ENCODE measurements at regions not wholly inside any gene's neighbourhood (a gene's known extent, or its start where the extent isn't known, plus 50 kb on each side); places are given as distances from the start of the nearest gene placed in this dataset.
A peak's percentile ranks its signal among the peaks of the same experiment; 100 is the strongest.

DNA sequence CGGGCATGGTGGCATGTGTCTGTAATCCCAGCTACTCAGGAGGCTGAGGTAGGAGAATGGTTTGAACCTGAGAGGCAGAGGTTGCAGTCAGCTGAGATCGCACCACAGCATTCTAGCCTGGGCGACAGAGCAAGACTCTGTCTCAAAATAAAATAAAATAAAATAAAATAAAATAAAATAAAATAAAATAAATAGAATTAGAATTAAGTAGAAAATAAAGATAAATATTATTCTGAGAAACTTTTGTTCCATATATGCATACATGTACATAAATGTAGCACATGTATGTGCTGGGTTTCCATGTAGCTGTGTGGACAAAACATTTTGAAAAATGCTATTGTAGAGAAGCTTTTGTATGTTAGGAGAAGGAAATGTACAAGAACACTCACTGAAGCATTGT, 129.4 kb upstream of the VLDLR start:
- DNase-seq (ENCODE audit: low spot score), result no peak
- Mint-ChIP-seq H3K27ac (no peak overlapping the region), H3K9me3 (no peaks in the 10 kb centered on the region), H3K4me1 (ENCODE audit: low read depth in 2 of 2) (no peaks in the 10 kb centered on the region), H3K27me3 (peaks cover 3 to 22% of the 10 kb centered on the region in 2 donors), H3K36me3 (no peaks in the 10 kb centered on the region), H3K4me3 (no peak overlapping the region)
- ATAC-seq, result no peak

DNA sequence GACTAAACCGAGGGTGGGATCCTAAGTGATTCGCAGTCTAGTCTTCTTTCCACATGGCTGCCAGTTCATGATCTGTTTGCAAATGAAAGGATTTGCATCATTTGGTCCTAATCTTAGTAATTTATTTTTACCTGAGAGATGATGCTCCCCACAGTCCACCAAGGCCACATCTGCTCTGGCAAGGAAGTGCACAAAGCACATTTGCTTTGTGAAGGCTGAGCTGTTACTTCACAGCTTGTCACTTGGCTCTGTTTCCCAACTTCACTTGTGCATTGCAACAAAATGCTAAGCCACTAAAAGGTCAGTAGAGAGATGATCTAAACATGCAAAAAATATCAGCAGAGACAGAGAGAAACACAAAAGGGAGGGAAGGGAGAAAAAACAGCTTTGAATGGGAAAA, 128.5 kb upstream of the VLDLR start:
- H3K27ac Mint-ChIP-seq, result no peak overlapping the region
- no peaks in the 10 kb centered on the region for H3K9me3 Mint-ChIP-seq
- H3K4me3 Mint-ChIP-seq, result no peak overlapping the region
- peaks cover 3 to 22% of the 10 kb centered on the region in 2 donors for H3K27me3 Mint-ChIP-seq
- no peak for DNase-seq (ENCODE audit: low spot score)
- H3K4me1 Mint-ChIP-seq (ENCODE audit: low read depth in 2 of 2), result no peaks in the 10 kb centered on the region
- ATAC-seq, result no peak
- no peaks in the 10 kb centered on the region for H3K36me3 Mint-ChIP-seq

DNA sequence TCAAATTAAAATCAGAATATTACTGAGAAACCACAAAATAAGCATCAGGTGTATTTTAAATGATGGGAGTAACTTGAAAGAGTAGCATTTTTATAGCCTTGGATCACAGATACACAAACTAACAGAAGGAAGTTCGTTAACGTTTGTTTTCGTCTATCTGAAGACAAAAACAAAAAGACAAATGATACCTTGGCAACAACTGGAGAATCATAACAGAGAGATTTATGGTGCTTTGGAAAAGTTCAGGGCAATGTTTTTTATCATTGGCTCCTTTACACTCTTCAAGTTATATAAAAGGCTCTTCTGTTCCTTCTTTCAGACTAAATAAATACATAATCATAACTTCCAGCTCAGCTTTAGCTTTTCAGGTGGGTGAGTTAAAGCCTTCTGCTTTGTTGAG, 128.1 kb upstream of the VLDLR start:
- Mint-ChIP-seq H3K4me1 (ENCODE audit: low read depth in 2 of 2) (no peaks in the 10 kb centered on the region), H3K9me3 (no peaks in the 10 kb centered on the region), H3K4me3 (no peak overlapping the region), H3K36me3 (no peaks in the 10 kb centered on the region), H3K27me3 (peaks cover 3 to 22% of the 10 kb centered on the region in 2 donors), H3K27ac (no peak overlapping the region)
- ATAC-seq (no peak), DNase-seq (ENCODE audit: low spot score) (no peak)

DNA sequence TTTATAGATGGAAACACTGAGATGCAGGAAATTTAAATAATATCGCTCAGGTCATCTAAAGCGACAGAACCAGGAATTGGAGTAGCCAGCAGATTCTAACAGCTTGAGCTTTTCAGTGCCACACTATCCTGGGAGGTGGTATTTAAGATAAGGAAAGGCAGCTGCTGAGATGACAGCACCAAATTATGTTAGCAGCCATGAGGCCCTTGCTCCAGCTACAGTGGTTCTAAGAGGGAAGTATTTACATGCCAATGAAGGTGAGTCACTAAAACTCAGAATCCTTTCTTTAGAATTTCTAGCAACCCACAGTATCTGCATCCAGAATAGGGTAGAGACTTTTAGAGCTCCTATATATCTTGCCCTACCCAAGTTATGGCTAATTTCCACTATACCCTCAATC, 127.0 kb upstream of the VLDLR start:
- no peak overlapping the region for H3K27ac Mint-ChIP-seq
- no peaks in the 10 kb centered on the region for H3K4me1 Mint-ChIP-seq (ENCODE audit: low read depth in 2 of 2)
- no peak overlapping the region for H3K4me3 Mint-ChIP-seq
- no peaks in the 10 kb centered on the region for H3K9me3 Mint-ChIP-seq
- DNase-seq (ENCODE audit: low spot score), result no peak
- ATAC-seq, result no peak
- peaks cover 3 to 22% of the 10 kb centered on the region in 2 donors for H3K27me3 Mint-ChIP-seq
- no peaks in the 10 kb centered on the region for H3K36me3 Mint-ChIP-seq

DNA sequence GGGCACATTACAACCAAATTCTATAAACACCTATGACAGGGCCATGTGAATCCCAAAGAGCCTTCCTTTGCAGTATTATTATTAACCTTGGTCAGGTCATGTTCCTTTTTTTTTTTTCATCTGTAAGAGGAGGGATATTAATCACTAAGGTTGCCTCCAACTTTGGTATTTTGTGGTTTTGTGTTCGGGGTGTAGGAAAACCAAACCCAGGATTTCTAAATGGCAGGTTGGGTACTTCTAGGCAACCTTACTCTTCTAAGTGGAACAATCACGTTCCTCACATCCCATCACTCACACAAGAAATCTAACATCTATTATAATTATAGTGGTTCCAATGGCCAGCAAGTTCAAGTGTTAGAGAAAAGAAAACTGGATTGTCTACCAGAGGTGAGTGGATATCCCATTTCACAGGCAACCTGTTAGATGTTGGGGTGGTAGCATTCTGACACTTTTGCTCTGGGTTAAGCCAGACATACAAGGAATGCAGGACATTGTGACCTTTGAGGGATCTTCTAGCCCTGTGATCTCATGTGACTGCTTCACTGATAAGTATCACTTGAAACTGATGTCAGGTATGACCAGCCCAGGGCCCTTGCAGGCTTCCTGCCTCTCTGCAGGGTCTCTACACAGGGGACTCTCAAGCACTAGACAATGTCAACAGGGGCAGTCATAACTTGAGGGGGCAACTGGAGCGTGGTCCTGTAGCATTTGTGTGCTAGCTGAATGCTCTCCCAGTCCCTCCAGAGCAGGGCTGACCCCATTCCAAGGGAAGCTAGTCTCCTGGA, 126.2 kb upstream of the VLDLR start:
- no peak for DNase-seq (ENCODE audit: low spot score)
- Mint-ChIP-seq H3K4me1 (ENCODE audit: low read depth in 2 of 2) (no peaks in the 10 kb centered on the region), H3K36me3 (no peaks in the 10 kb centered on the region), H3K4me3 (no peak overlapping the region), H3K9me3 (no peaks in the 10 kb centered on the region), H3K27ac (no peak overlapping the region), H3K27me3 (peaks cover 3 to 15% of the 10 kb centered on the region in 2 donors)
- peak in 1 of 2 donors; percentile 7 for ATAC-seq

DNA sequence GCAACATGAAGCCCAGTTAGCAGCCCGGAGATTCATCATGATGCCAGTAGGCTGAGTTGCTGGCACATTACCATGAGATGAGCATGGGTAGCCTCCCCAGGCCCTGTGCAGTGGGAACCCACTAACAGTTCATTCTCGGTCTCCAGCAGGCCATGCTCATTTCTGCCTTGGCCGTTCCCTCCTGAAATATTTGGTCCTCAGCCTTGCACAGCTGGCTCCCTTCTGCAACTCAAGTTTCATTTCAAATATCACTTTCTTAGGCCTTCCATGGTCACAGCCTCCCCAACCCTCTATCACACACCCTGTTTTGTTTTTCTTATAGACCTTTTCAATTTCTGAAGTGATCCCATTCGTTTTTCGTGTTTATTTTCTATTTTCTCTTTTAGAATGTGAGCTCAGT, 125.4 kb upstream of the VLDLR start:
- peaks cover 3 to 11% of the 10 kb centered on the region in 2 donors for H3K27me3 Mint-ChIP-seq
- no peaks in the 10 kb centered on the region for H3K4me1 Mint-ChIP-seq (ENCODE audit: low read depth in 2 of 2)
- no peaks in the 10 kb centered on the region for H3K9me3 Mint-ChIP-seq
- no peak for DNase-seq (ENCODE audit: low spot score)
- no peak overlapping the region for H3K27ac Mint-ChIP-seq
- H3K4me3 Mint-ChIP-seq, result no peak overlapping the region
- peak in 1 of 2 donors; percentile 38 for ATAC-seq
- H3K36me3 Mint-ChIP-seq, result no peaks in the 10 kb centered on the region

DNA sequence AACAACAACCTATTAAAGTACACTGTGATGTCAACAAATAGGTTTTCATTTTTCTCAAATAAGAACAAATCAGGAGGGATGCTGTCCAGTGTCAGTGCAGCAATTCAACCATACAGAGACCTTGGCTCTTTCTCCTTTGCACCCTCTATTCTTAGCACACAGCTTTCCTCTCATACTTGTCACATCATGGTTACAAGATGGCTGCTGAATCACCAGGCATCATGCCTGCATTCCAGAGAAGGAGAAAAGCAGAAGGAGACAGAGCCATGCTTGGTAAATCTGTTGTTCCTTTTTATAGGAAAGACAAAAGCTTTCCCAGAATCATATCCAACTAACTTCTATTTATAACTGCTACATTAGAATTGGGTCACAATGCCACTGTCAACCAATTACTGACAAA, 124.7 kb upstream of the VLDLR start:
- Mint-ChIP-seq H3K36me3 (no peaks in the 10 kb centered on the region), H3K4me1 (ENCODE audit: low read depth in 2 of 2) (no peaks in the 10 kb centered on the region), H3K27ac (no peak overlapping the region), H3K4me3 (no peak overlapping the region), H3K27me3 (peaks cover 3 to 8% of the 10 kb centered on the region in 2 donors), H3K9me3 (no peaks in the 10 kb centered on the region)
- ATAC-seq (no peak), DNase-seq (ENCODE audit: low spot score) (no peak)

DNA sequence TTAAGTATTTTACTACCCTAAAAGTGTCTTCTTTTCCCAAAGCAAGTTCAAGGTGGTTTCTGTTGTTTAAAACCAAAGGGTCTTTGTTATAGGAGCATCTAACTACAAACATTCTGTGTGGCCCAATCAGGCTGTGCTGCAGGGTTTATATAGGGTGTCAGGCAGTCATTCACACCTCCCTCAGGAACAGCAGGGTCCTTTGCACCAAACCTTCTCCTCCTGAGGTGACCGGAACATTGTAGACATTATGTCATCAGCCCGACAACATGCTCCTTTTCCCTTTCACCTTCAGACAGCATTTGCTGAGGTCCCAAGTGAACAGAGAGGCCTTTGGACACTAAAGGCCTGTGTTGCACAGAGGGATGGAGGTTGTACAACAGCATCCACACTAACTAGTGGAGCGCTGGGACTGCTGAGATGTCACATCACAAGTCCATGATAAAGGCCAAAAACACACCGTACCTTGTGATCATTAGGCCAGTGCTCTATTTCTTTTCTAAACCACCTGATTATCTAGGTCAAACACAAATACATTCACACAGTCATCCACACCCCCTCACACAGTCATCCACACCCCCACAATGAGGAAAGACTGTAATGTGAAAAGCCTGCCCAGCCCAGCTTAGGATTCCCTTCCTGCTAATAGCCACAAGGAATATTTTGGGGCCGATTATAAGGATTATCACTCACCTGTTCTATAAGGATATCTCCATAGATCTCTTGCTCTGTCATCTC, 123.8 kb upstream of the VLDLR start:
- Mint-ChIP-seq H3K27ac (no peak overlapping the region), H3K4me3 (no peak overlapping the region), H3K27me3 (peaks cover 3 to 8% of the 10 kb centered on the region in 2 donors), H3K9me3 (no peaks in the 10 kb centered on the region), H3K4me1 (ENCODE audit: low read depth in 2 of 2) (no peaks in the 10 kb centered on the region), H3K36me3 (no peaks in the 10 kb centered on the region)
- no peak for DNase-seq (ENCODE audit: low spot score)
- no peak for ATAC-seq

DNA sequence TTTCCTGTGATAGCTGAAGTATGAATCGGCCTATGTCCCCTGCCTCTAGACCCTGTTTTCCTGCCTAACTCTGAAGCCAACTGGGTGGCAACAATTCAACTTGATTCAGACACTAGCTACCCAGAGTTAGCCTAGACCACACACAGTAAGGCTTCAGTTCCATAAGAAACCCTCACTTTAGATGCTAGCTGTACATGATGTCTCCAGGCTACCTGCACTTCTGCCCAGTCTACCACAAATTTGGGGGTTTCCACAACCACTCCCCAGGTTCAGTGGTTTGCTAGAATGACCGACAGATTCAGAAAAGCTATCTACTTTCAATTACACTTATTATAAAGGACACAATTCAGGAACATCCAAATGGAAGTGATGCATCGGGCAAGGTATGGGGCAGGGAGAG, 119.4 kb upstream of the VLDLR start:
- H3K9me3 Mint-ChIP-seq, result no peaks in the 10 kb centered on the region

DNA sequence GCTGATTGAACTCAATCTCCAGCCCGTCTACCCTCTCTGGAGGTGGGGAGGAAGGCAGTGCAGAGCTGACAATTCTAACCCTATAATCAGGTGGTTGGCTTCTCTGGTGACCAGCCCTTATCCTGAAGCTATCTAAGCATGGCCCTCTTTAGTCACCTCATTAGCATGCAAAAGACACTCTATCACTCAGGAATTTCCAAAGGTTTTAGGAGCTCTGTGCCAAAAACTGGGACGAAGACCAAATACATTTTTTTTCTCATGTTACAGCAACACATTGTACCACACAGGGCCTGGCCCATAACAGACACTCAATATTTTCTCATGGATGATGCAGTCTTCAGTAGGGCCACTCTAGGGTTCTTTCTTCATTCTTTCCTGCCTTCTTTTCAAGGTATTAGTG, 118.8 kb upstream of the VLDLR start:
- Mint-ChIP-seq H3K27me3 (peaks cover 0 to 3% of the 10 kb centered on the region in 2 donors), H3K36me3 (no peaks in the 10 kb centered on the region), H3K9me3 (no peaks in the 10 kb centered on the region), H3K4me3 (no peak overlapping the region), H3K27ac (no peak overlapping the region), H3K4me1 (ENCODE audit: low read depth in 2 of 2) (no peaks in the 10 kb centered on the region)
- no peak for ATAC-seq
- no peak for DNase-seq (ENCODE audit: low spot score)

More for the DNA sequence above, 119.4 kb upstream of the VLDLR start:
- no peak for ATAC-seq
- DNase-seq (ENCODE audit: low spot score), result no peak
- H3K36me3 Mint-ChIP-seq, result no peaks in the 10 kb centered on the region
- H3K4me3 Mint-ChIP-seq, result no peak overlapping the region
- peaks cover 0 to 3% of the 10 kb centered on the region in 2 donors for H3K27me3 Mint-ChIP-seq
- no peak overlapping the region for H3K27ac Mint-ChIP-seq
- H3K4me1 Mint-ChIP-seq (ENCODE audit: low read depth in 2 of 2), result no peaks in the 10 kb centered on the region

DNA sequence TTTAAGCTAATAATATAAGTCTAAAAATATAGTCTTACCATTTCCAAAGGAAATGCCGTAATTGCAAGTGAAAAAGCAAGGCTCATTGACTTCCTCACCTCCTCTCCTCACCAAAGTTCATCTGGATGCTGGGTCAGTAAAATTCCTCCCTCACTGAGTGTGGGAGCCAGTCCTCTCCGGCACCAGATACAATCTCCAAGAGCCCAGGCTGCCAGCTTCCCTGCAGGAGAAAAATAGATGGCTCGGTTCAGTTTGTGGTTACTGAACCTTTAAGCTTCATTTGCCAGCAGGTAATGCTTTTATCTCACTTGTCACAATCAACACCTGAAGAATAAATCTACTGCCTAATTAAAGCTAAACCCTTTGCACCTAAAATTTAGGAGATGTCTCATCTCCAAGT, 115.3 kb upstream of the VLDLR start:
- Mint-ChIP-seq H3K4me1 (ENCODE audit: low read depth in 2 of 2) (no peaks in the 10 kb centered on the region), H3K27ac (no peak overlapping the region), H3K36me3 (no peaks in the 10 kb centered on the region), H3K4me3 (no peak overlapping the region), H3K9me3 (peaks cover 4% of the 10 kb centered on the region), H3K27me3 (peaks cover 8 to 17% of the 10 kb centered on the region in 2 donors)
- ATAC-seq (no peak), DNase-seq (ENCODE audit: low spot score) (no peak)

DNA sequence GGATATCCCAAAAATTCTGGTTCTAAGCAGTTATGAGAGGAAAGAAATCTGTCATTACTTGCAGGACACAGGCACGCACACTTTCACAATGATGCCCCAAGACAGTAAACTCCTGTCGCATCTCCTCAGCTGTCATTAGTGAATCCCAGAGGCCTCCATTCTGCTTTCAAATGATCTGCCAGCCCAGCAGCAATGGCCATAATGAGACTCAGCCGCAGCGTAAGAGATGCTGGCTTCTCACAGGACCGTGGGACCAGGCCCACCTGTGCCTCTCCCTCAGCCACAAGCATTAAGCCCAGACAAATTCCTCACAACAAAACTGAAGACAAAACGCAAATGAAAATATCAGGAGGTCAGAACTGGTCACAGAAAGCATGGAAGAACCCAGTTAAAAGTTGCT, 98.0 kb upstream of the VLDLR start:
- Mint-ChIP-seq H3K4me3 (no peak overlapping the region), H3K27me3 (peaks cover 0 to 15% of the 10 kb centered on the region in 2 donors), H3K4me1 (ENCODE audit: low read depth in 2 of 2) (no peaks in the 10 kb centered on the region), H3K27ac (no peak overlapping the region), H3K36me3 (peaks cover 16% of the 10 kb centered on the region), H3K9me3 (peaks cover 14% of the 10 kb centered on the region)
- DNase-seq (ENCODE audit: low spot score) (no peak), ATAC-seq (no peak)

DNA sequence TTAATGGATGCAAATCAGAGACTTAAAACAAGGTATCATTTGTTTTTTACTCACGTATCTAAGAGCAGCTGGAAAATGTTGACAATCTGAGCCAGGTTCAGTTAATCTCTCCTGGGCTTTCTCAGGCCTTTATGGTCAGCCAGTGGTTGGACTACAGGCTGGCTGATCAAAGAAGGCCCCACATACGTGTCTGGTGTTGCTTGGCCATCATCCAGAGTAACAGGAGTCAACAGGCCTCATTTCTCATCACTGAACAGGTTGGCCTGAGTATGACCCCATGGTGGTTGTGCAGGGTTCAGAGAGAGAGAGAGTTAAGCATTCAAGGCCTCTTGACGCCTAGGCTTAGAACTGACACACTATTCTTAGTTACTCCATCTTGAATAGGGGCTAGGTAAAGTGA, 97.0 kb upstream of the VLDLR start:
- no peaks in the 10 kb centered on the region for H3K4me1 Mint-ChIP-seq (ENCODE audit: low read depth in 2 of 2)
- no peak overlapping the region for H3K27ac Mint-ChIP-seq
- peaks cover 7% of the 10 kb centered on the region for H3K9me3 Mint-ChIP-seq
- no peak overlapping the region for H3K4me3 Mint-ChIP-seq
- DNase-seq (ENCODE audit: low spot score) (no peak), ATAC-seq (no peak)
- peaks cover 0 to 15% of the 10 kb centered on the region in 2 donors for H3K27me3 Mint-ChIP-seq
- peaks cover 7% of the 10 kb centered on the region for H3K36me3 Mint-ChIP-seq

DNA sequence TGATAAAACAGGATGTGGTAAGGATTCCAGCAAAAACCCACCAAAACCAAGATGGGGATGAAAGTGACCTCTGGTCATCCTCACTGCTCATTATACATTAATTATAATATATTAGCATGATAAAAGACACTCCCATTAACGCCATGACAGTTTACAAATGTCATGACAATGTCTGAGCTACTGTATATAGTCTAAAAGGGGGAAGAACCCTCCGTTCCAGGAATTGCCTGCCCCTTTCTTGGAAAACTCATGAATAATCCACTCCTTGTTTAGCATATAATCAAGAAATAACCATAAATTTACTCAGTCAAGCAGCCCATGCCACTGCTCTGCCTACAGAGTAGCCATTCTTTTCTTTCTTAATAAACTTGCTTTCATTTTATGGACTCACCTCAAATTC, 96.4 kb upstream of the VLDLR start:
- Mint-ChIP-seq H3K36me3 (peaks cover 3% of the 10 kb centered on the region), H3K9me3 (peaks cover 4% of the 10 kb centered on the region), H3K4me1 (ENCODE audit: low read depth in 2 of 2) (no peaks in the 10 kb centered on the region), H3K4me3 (no peak overlapping the region), H3K27ac (no peak overlapping the region), H3K27me3 (peaks cover 0 to 11% of the 10 kb centered on the region in 2 donors)
- no peak for DNase-seq (ENCODE audit: low spot score)
- ATAC-seq, result no peak

Measured in natural killer cell treated with Interleukin-12 subunit alpha and Interleukin-12 subunit beta and Interleukin-15 and Interleukin-18, amount 100 ng/mL, for 72 hours (primary cell).